DND-41 (cell line): ENCODE measurements at regions not wholly inside any gene's neighbourhood (a gene's known extent, or its start where the extent isn't known, plus 50 kb on each side); places are given as distances from the start of the nearest gene placed in this dataset.

Source experiments
- ATAC-seq: fragments of 200-7000 bp; cut with Tn5 transposase; 3 replicates; pipeline ENCODE4 v1.9.1; 2021; ENCODE audit warnings: low read depth; ENCODE audit not compliant: insufficient read depth
- DNase-seq: peaks from one replicate; pipeline ENCODE4 v3.0.0-alpha.2; 2020
- H2AFZ ChIP-seq: 2 replicates; pipeline ENCODE4 v1.6.0; 2012; ENCODE audit warnings: low read depth, low read length
- H3K27ac ChIP-seq: 2 replicates; pipeline ENCODE4 v1.5.1; 2012; ENCODE audit warnings: low read length, inconsistent platforms
- H3K27me3 ChIP-seq: fragments of 200-600 bp; sonication (generic); 2 replicates; pipeline ENCODE4 v1.6.0; 2012; ENCODE audit warnings: low read length, mild to moderate bottlenecking, inconsistent platforms; ENCODE audit not compliant: insufficient read depth, poor library complexity
- H3K36me3 ChIP-seq: 2 replicates; pipeline ENCODE4 v1.5.1; 2012; ENCODE audit warnings: low read length, inconsistent platforms; ENCODE audit not compliant: insufficient read depth
- H3K4me1 ChIP-seq: 2 replicates; pipeline ENCODE4 v1.5.1; 2012; ENCODE audit warnings: mild to moderate bottlenecking, low read length; ENCODE audit not compliant: insufficient read depth
- H3K4me2 ChIP-seq: 2 replicates; pipeline ENCODE4 v1.6.0; 2012; ENCODE audit warnings: mild to moderate bottlenecking, moderate library complexity, low read length, inconsistent platforms; ENCODE audit not compliant: insufficient read depth
- H3K4me3 ChIP-seq, 2 experiments: fragments of 200-600 bp in 1 of 2; shearing (Covaris generic) in 1 of 2; 2 replicates each; pipeline ENCODE4 v1.5.1; 2012 to 2016; ENCODE audit warnings: inconsistent platforms in 2 of 2, low read length in 2 of 2, mild to moderate bottlenecking in 2 of 2, low read depth in 1 of 2, moderate library complexity in 1 of 2
- H3K79me2 ChIP-seq: 2 replicates; pipeline ENCODE4 v1.6.0; 2012; ENCODE audit warnings: low read length, inconsistent platforms; ENCODE audit not compliant: insufficient read depth
- H3K9ac ChIP-seq: 2 replicates; pipeline ENCODE4 v1.6.0; 2012; ENCODE audit warnings: low read depth, mild to moderate bottlenecking, inconsistent platforms, low read length, moderate library complexity
- H3K9me3 ChIP-seq: 2 replicates; pipeline ENCODE4 v1.5.1; 2012; ENCODE audit warnings: low read length, moderate library complexity, mild to moderate bottlenecking, inconsistent platforms; ENCODE audit not compliant: insufficient read depth, severe bottlenecking
- H4K20me1 ChIP-seq: 2 replicates; pipeline ENCODE4 v1.6.0; 2012; ENCODE audit warnings: low read length; ENCODE audit not compliant: insufficient read depth
- EZH2 ChIP-seq: IDR thresholded peaks from 3 replicates; pipeline ENCODE4 v1.6.1; 2012; ENCODE audit warnings: borderline replicate concordance, low read depth, mild to moderate bottlenecking, moderate library complexity, low read length, inconsistent platforms; ENCODE audit not compliant: severe bottlenecking
- TF ChIP-seq, protein P1 (sequence below): IDR thresholded peaks from 2 replicates; pipeline ENCODE4 v1.5.1; 2012; ENCODE audit warnings: borderline replicate concordance, low read length, moderate library complexity, mild to moderate bottlenecking; ENCODE audit not compliant: poor library complexity, severe bottlenecking; ENCODE audit errors: extremely low read depth

DNA sequence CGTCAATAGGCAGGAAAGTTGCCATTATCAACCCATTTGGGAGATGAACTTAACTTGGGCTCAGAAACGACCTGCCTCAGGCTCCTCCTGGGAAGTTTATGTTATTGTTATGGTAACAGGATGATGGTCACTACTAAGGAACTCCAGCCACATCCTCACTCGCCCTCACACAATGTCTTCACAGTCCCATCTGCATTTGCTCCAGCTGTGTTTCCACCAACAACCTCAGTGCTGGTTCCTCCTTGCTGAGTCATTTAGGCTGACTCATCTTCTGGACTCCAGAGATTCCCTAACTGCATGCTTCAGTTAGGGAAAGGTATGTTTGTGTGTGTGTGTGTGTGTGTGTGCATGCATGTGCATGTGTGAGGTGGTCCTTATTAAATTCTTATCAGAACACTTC is 293.4 kb upstream of the BOD1L1 start:
- Histone ChIP-seq H3K4me2 (no peak overlapping the region), H3K36me3 (no peaks in the 10 kb centered on the region), H3K9me3 (no peaks in the 10 kb centered on the region), H3K27me3 (peaks cover 3% of the 10 kb centered on the region), H3K4me3 (no peak overlapping the region), H3K27ac (no peak overlapping the region), H3K79me2 (no peaks in the 10 kb centered on the region), H3K9ac (no peak overlapping the region), H2AFZ (no peak overlapping the region), H3K4me1 (no peaks in the 10 kb centered on the region), H4K20me1 (no peaks in the 10 kb centered on the region)
- ATAC-seq = no peak
- no peak for TF ChIP-seq EZH2
- TF ChIP-seq, protein P1, sequence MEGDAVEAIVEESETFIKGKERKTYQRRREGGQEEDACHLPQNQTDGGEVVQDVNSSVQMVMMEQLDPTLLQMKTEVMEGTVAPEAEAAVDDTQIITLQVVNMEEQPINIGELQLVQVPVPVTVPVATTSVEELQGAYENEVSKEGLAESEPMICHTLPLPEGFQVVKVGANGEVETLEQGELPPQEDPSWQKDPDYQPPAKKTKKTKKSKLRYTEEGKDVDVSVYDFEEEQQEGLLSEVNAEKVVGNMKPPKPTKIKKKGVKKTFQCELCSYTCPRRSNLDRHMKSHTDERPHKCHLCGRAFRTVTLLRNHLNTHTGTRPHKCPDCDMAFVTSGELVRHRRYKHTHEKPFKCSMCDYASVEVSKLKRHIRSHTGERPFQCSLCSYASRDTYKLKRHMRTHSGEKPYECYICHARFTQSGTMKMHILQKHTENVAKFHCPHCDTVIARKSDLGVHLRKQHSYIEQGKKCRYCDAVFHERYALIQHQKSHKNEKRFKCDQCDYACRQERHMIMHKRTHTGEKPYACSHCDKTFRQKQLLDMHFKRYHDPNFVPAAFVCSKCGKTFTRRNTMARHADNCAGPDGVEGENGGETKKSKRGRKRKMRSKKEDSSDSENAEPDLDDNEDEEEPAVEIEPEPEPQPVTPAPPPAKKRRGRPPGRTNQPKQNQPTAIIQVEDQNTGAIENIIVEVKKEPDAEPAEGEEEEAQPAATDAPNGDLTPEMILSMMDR = no peak
- no peak for DNase-seq

DNA sequence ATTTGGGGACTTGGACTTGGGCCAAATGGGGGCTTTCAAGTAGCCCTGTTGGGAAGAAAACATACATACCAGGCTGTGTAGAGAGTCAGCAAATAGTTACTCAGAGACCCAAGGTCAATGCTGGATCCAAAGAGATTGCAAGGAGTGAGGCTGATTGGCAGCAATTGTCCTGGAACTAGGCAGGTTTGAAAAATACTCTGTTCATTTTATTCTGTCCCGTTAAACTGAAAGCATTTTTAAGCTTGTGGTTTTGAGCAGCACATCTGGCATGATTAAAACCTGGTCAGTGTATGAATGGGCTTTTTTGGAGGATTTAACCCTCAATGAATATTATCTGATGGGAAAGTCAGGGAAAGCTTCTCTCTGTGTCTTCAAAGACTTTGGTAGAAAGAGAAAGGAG is 294.3 kb upstream of the BOD1L1 start:
- DNase-seq = no peak
- no peak for ATAC-seq
- Histone ChIP-seq H3K4me2 (no peak overlapping the region), H3K27ac (no peak overlapping the region), H4K20me1 (no peaks in the 10 kb centered on the region), H3K36me3 (no peaks in the 10 kb centered on the region), H3K4me1 (no peaks in the 10 kb centered on the region), H3K27me3 (peaks cover 3% of the 10 kb centered on the region), H3K4me3 (no peak overlapping the region), H2AFZ (no peak overlapping the region), H3K9me3 (no peaks in the 10 kb centered on the region), H3K79me2 (no peaks in the 10 kb centered on the region), H3K9ac (no peak overlapping the region)
- TF ChIP-seq, protein P1 = no peak
- TF ChIP-seq EZH2 = no peak

DNA sequence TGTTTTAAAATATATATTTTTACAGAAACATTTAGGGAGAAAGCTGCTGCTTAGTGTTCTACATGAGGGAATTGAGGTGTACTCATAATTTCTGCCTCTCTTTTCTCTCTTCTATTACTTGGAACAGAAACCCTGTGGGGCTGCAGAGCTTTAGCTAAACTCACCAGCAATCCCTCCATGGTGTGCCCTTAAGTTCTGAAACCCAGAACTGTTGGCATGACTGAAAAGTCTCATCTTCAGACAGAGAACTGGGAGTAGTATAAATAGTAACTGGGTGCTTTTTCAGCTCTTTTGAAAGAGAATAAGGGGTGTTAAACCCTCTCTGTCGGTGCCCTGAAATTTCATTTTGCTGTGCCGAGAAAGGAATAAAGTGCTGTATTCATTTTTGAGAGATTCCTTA is 294.9 kb upstream of the BOD1L1 start:
- H3K4me2 ChIP-seq = no peak overlapping the region

More for the DNA sequence above, 294.9 kb upstream of the BOD1L1 start:
- Histone ChIP-seq H3K79me2 (no peaks in the 10 kb centered on the region), H3K27ac (no peak overlapping the region), H3K9me3 (no peaks in the 10 kb centered on the region), H3K4me3 (no peak overlapping the region), H3K36me3 (no peaks in the 10 kb centered on the region), H3K4me1 (no peaks in the 10 kb centered on the region), H3K27me3 (peaks cover 3% of the 10 kb centered on the region), H4K20me1 (no peaks in the 10 kb centered on the region), H3K9ac (no peak overlapping the region), H2AFZ (no peak overlapping the region)
- no peak for ATAC-seq
- DNase-seq = no peak
- no peak for TF ChIP-seq EZH2
- TF ChIP-seq, protein P1 = no peak
